CD4-positive, CD25-positive, alpha-beta regulatory T cell (primary cell): ENCODE measurements at regions not wholly inside any gene's neighbourhood (a gene's known extent, or its start where the extent isn't known, plus 50 kb on each side); places are given as distances from the start of the nearest gene placed in this dataset.

Experiments used
- ATAC-seq, 2 donors: fragments of 150-1000 bp; cut with Tn5 transposase; one replicate each; pipeline ENCODE4 v1.10.0; 2021; ENCODE audit warnings: low read depth in 2 of 2, moderate number of reproducible peaks in 2 of 2, moderate library complexity in 1 of 2
- DNase-seq, 3 donors: peaks; one replicate each; pipeline versions ENCODE4 v3.0.0 to v3.0.0-alpha.2; 2012 to 2022; ENCODE audit warnings: mixed read lengths in 1 of 3
- H3K27ac ChIP-seq: one replicate; pipeline ENCODE4 v1.7.0; 2013; ENCODE audit warnings: mild to moderate bottlenecking, low read length; ENCODE audit not compliant: insufficient read depth, poor library complexity, severe bottlenecking
- H3K27me3 ChIP-seq: one replicate; pipeline ENCODE4 v1.7.0; 2013; ENCODE audit warnings: low read length; ENCODE audit not compliant: control insufficient read depth, insufficient read depth
- H3K36me3 ChIP-seq: one replicate; pipeline ENCODE4 v1.7.0; 2013; ENCODE audit warnings: mild to moderate bottlenecking, low read length, moderate library complexity; ENCODE audit not compliant: control insufficient read depth, insufficient read depth
- H3K4me1 ChIP-seq: 2 replicates; pipeline ENCODE4 v1.7.0; 2013; ENCODE audit warnings: mild to moderate bottlenecking, low read length; ENCODE audit not compliant: insufficient read depth, control insufficient read depth, poor library complexity, severe bottlenecking
- H3K4me3 ChIP-seq: one replicate; pipeline ENCODE4 v1.7.0; 2013; ENCODE audit warnings: low read depth, mild to moderate bottlenecking, low read length, moderate library complexity
- H3K9me3 ChIP-seq, 2 experiments: 1 replicate in 1 of 2; 2 replicates in 1 of 2; pipeline ENCODE4 v1.7.0; 2013; ENCODE audit warnings: low read length in 2 of 2, mild to moderate bottlenecking in 1 of 2, moderate library complexity in 1 of 2; ENCODE audit not compliant: control insufficient read depth in 2 of 2
- H3K27ac Mint-ChIP-seq, 3 donors: one replicate each; pipeline ENCODE4 v1.8.0; 2020 to 2022; ENCODE audit warnings: mild to moderate bottlenecking in 3 of 3, mixed read lengths in 3 of 3, moderate library complexity in 2 of 3
- H3K27me3 Mint-ChIP-seq: one replicate; pipeline ENCODE4 v1.8.0; 2022; ENCODE audit warnings: mild to moderate bottlenecking, mixed read lengths
- H3K36me3 Mint-ChIP-seq: one replicate; pipeline ENCODE4 v1.8.0; 2020; ENCODE audit warnings: mixed read lengths
- H3K4me1 Mint-ChIP-seq, 4 donors: one replicate each; pipeline ENCODE4 v1.8.0; 2020 to 2022; ENCODE audit warnings: mixed read lengths in 4 of 4, mild to moderate bottlenecking in 1 of 4
- H3K4me3 Mint-ChIP-seq, 4 donors: one replicate each; pipeline ENCODE4 v1.8.0; 2020 to 2022; ENCODE audit warnings: mild to moderate bottlenecking in 4 of 4, mixed read lengths in 4 of 4, moderate library complexity in 3 of 4
- H3K9me3 Mint-ChIP-seq, 7 donors: one replicate each; pipeline ENCODE4 v1.8.0; 2020 to 2022; ENCODE audit warnings: mixed read lengths in 7 of 7, mild to moderate bottlenecking in 3 of 7, moderate library complexity in 2 of 7

DNA sequence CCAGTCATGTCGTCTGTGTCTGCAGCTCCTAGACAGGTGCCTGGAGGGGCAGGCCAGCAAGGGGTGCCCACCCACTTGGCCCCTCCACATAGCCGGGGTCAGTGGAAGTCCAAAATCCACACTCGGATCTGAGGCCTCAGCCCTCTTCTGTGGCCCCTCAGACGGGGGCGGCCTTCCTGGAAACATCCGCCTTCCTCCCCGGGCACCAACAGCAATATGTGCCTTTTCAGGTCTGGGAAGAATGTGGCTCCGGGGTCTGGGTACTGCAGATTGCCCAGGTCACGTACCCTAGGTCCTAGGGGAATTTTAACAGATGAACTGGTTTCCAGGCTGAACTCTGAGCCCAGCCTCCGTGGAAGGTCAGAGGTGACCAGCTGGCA, 208.6 kb downstream of the CTTN start:
- peaks cover 0 to 5% (median 0%) of the 10 kb centered on the region in 7 donors for H3K9me3 Mint-ChIP-seq
- ATAC-seq (no peak), DNase-seq (no peak)
- H3K27ac Mint-ChIP-seq = no peak overlapping the region
- no peak overlapping the region for H3K4me3 ChIP-seq
- no peaks in the 10 kb centered on the region for H3K9me3 ChIP-seq
- no peak overlapping the region for H3K4me3 Mint-ChIP-seq
- H3K27ac ChIP-seq = no peak overlapping the region
- H3K4me1 Mint-ChIP-seq = no peaks in the 10 kb centered on the region
- no peaks in the 10 kb centered on the region for H3K36me3 Mint-ChIP-seq
- H3K27me3 Mint-ChIP-seq = no peaks in the 10 kb centered on the region
- H3K4me1 ChIP-seq = no peaks in the 10 kb centered on the region
- H3K27me3 ChIP-seq = no peaks in the 10 kb centered on the region
- H3K36me3 ChIP-seq = no peaks in the 10 kb centered on the region

DNA sequence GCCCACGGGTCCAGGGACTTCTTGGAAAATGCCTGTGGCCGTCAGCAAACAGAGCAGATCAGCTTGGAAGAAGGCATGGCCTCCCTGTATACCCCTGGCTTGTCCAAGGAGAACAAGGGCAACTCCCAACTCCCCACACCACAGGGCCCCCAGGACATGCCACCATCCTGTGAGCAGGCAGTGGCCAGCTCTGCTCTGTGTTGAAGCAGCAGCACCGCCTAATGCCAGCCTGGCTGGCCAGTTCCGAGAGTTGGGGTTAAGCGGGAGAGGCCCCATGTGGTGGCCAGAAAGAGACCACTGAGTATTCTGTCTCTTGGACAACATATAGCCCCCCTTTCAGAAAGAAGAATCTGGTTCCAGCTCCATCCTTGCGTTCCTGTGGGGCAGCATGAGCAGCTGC, 209.2 kb downstream of the CTTN start:
- no peaks in the 10 kb centered on the region for H3K36me3 Mint-ChIP-seq
- ATAC-seq = no peak
- H3K27me3 Mint-ChIP-seq = no peaks in the 10 kb centered on the region
- no peak overlapping the region for H3K27ac Mint-ChIP-seq
- no peaks in the 10 kb centered on the region for H3K9me3 ChIP-seq
- no peak overlapping the region for H3K27ac ChIP-seq
- peaks cover 0 to 5% (median 0%) of the 10 kb centered on the region in 7 donors for H3K9me3 Mint-ChIP-seq
- DNase-seq = no peak
- H3K4me1 ChIP-seq = no peaks in the 10 kb centered on the region
- no peak overlapping the region for H3K4me3 ChIP-seq
- no peaks in the 10 kb centered on the region for H3K36me3 ChIP-seq
- no peaks in the 10 kb centered on the region for H3K27me3 ChIP-seq
- no peak overlapping the region for H3K4me3 Mint-ChIP-seq
- H3K4me1 Mint-ChIP-seq = no peaks in the 10 kb centered on the region

DNA sequence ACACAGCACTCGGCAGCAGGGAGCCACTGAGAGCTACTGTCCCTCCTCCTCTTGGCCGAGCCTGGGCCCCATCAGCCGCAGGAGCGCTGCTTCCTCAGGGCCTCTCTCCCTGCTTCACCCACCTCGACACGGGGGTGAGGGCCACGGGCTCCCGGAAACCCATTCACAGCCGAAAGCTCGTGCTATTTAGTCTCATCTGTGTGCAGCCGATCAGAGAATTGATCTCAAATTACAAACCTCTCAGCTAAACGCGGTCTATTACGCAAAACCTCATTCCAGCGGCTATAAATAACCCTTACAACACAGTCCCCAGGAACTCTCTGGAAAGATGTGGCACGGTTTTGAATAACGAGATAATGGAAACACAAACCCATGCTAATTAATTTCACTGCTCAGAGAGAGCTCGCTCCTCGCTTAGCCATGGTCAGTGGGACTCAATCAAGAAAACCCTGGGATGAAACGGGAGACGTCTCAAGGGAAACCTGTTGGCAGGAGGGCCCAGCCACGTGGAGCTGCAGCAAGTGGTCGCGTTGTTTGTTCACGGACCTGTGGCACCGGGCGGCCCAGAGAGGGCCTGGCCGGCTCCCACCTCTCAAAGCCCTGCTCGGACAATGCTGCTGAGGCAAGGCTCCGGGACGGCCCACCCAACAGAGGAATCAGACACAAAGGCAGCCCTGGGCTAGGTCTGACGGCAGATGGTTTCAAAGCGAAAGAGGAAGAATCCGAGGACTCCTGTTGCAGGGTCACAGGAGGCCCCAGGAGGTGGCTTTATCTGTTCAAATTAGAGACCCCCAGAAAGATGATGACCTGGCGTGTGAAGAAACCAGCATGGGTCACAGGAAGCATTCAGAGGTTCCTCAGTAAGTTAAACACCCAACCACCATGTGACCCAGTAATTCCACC, 210.5 kb downstream of the CTTN start:
- Histone ChIP-seq H3K36me3 (no peaks in the 10 kb centered on the region), H3K4me3 (no peak overlapping the region), H3K4me1 (no peaks in the 10 kb centered on the region), H3K9me3 (no peaks in the 10 kb centered on the region), H3K27ac (no peak overlapping the region), H3K27me3 (no peaks in the 10 kb centered on the region)
- Mint-ChIP-seq H3K36me3 (no peaks in the 10 kb centered on the region), H3K27ac (no peak overlapping the region), H3K4me1 (no peaks in the 10 kb centered on the region), H3K9me3 (peaks cover 0 to 6% (median 0%) of the 10 kb centered on the region in 7 donors), H3K27me3 (no peaks in the 10 kb centered on the region), H3K4me3 (no peak overlapping the region)
- ATAC-seq = no peak
- no peak for DNase-seq

GRCh38 chr11:70610566-70611565, 212.5 kb downstream of the CTTN start:
- no peak overlapping the region for H3K27ac ChIP-seq
- no peaks in the 10 kb centered on the region for H3K36me3 ChIP-seq
- DNase-seq = no peak
- H3K9me3 ChIP-seq = peaks cover 0 to 11% of the 10 kb centered on the region in 2 experiments
- no peaks in the 10 kb centered on the region for H3K36me3 Mint-ChIP-seq
- H3K27me3 Mint-ChIP-seq = no peaks in the 10 kb centered on the region
- H3K9me3 Mint-ChIP-seq = peaks cover 0 to 8% (median 0%) of the 10 kb centered on the region in 7 donors
- no peak overlapping the region for H3K27ac Mint-ChIP-seq
- no peak overlapping the region for H3K4me3 Mint-ChIP-seq
- no peaks in the 10 kb centered on the region for H3K27me3 ChIP-seq
- ATAC-seq = no peak
- no peak overlapping the region for H3K4me3 ChIP-seq
- H3K4me1 Mint-ChIP-seq = no peaks in the 10 kb centered on the region
- H3K4me1 ChIP-seq = no peaks in the 10 kb centered on the region

- no peak overlapping the region for H3K4me3 Mint-ChIP-seq
- H3K27ac Mint-ChIP-seq = no peak overlapping the region
- no peak for ATAC-seq
- peaks cover 0 to 8% (median 0%) of the 10 kb centered on the region in 7 donors for H3K9me3 Mint-ChIP-seq
- no peaks in the 10 kb centered on the region for H3K36me3 ChIP-seq
- H3K4me1 ChIP-seq = no peaks in the 10 kb centered on the region
- no peak overlapping the region for H3K4me3 ChIP-seq
- H3K27me3 ChIP-seq = no peaks in the 10 kb centered on the region
- H3K9me3 ChIP-seq = peaks cover 0 to 11% of the 10 kb centered on the region in 2 experiments
- no peaks in the 10 kb centered on the region for H3K4me1 Mint-ChIP-seq
- no peaks in the 10 kb centered on the region for H3K36me3 Mint-ChIP-seq
- no peak for DNase-seq
- no peaks in the 10 kb centered on the region for H3K27me3 Mint-ChIP-seq
- H3K27ac ChIP-seq = no peak overlapping the region
These were observed 213.5 kb downstream of the CTTN start for GRCh38 chr11:70611821-70612220.

DNA sequence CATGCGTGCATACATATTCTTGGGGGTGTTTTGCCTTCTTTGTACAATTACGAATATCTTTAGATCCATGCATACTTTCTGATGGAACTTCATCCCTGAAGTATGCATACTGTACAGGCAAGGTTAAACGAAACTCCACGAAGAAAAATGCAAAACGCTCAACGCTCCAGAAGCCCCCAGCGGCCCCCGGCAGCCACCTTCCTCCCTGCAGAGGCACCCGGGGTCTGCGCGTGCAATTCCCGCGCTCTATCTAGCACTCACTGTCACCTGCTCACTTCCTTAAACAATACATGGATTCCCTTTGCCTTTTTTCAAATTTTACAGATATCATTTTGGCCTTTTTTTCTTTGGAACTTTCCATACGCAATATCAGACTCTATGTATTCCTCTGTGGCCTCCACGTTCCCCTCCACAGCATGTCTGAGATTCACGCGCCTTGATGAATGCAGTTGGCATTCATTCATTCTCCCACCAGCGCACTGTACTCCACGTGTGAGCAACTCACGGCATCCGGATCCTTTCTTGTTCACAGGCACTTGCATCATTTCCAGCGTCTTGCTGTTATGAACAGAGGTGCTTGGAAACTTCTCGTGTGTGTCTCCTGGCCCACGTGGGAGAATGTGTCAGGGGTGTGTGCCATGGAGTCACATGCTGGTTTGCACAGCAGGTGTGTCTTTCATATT, 214.3 kb downstream of the CTTN start:
- H3K27me3 Mint-ChIP-seq = no peaks in the 10 kb centered on the region
- H3K27ac Mint-ChIP-seq = no peak overlapping the region
- H3K27ac ChIP-seq = no peak overlapping the region
- H3K36me3 Mint-ChIP-seq = no peaks in the 10 kb centered on the region
- H3K9me3 ChIP-seq = peaks cover 0 to 11% of the 10 kb centered on the region in 2 experiments
- no peaks in the 10 kb centered on the region for H3K27me3 ChIP-seq
- peaks cover 0 to 8% (median 0%) of the 10 kb centered on the region in 7 donors for H3K9me3 Mint-ChIP-seq
- H3K36me3 ChIP-seq = no peaks in the 10 kb centered on the region
- DNase-seq (no peak), ATAC-seq (no peak)
- no peak overlapping the region for H3K4me3 Mint-ChIP-seq
- no peak overlapping the region for H3K4me3 ChIP-seq
- no peaks in the 10 kb centered on the region for H3K4me1 Mint-ChIP-seq
- H3K4me1 ChIP-seq = no peaks in the 10 kb centered on the region

DNA sequence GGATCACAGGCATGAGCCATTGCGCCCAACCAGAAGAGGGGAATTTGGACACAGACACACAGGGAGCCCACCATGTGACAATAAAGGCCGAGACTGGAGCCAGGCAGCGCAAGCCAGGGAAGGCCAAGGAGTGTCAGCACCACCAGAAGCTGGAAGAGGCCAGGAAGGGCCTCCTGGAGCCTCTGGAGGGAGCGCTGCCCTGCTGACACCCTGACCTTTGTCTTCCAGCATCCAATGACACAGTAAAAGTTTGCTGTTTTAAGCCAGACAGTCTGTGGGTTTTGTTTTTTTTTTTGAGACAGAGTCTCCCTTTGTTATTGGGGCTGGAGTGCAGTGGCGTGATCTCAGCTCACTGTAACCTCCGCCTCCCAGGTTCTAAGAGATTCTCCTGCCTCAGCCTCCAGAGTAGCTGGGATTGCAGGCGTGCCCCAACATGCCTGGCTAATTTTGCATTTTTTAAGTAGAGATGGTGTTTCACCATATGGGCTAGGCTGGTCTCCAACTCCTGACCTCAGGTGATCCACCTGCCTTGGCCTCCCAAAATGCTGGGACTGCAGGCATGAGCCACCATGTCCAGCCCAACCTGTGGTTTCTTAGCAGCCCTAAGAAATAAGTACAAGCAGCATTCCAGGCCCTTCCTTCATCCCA, 215.8 kb downstream of the CTTN start:
- H3K36me3 Mint-ChIP-seq = no peaks in the 10 kb centered on the region
- H3K27me3 Mint-ChIP-seq = no peaks in the 10 kb centered on the region
- no peak overlapping the region for H3K4me3 Mint-ChIP-seq
- no peak overlapping the region for H3K4me3 ChIP-seq
- no peaks in the 10 kb centered on the region for H3K36me3 ChIP-seq
- H3K27ac Mint-ChIP-seq = no peak overlapping the region
- no peaks in the 10 kb centered on the region for H3K4me1 ChIP-seq
- H3K9me3 Mint-ChIP-seq = peaks cover 0 to 8% (median 0%) of the 10 kb centered on the region in 7 donors
- H3K27ac ChIP-seq = no peak overlapping the region
- DNase-seq (no peak), ATAC-seq (no peak)
- peaks cover 0 to 11% of the 10 kb centered on the region in 2 experiments for H3K9me3 ChIP-seq
- no peaks in the 10 kb centered on the region for H3K27me3 ChIP-seq
- H3K4me1 Mint-ChIP-seq = no peaks in the 10 kb centered on the region
